Suprapubic skin (tissue), 4 donors: ENCODE measurements at regions not wholly inside any gene's neighbourhood (a gene's known extent, or its start where the extent isn't known, plus 50 kb on each side); places are given as distances from the start of the nearest gene placed in this dataset.

ENCODE experiments used
- CTCF ChIP-seq, 2 donors: fragments of 200-600 bp in 1 of 2; fragments of 450-650 bp in 1 of 2; sonication (generic) in 1 of 2; IDR thresholded peaks; one replicate each; pipeline ENCODE4 v1.5.1; 2016 to 2019; ENCODE audit warnings: antibody characterized with exemption in 2 of 2, mild to moderate bottlenecking in 1 of 2, moderate library complexity in 1 of 2
- EP300 ChIP-seq: sonication (generic); formaldehyde crosslinking; IDR thresholded peaks from one replicate; pipeline ENCODE4 v1.6.1; 2017; ENCODE audit warnings: antibody characterized with exemption
- POLR2A ChIP-seq, 2 donors: fragments of 450-650 bp; IDR thresholded peaks; one replicate each; pipeline ENCODE4 v1.6.1; 2017; ENCODE audit warnings: antibody characterized with exemption in 2 of 2, mild to moderate bottlenecking in 2 of 2, moderate library complexity in 2 of 2
- POLR2AphosphoS5 ChIP-seq, 3 donors: sonication (generic); formaldehyde crosslinking; IDR thresholded peaks; one replicate each; pipeline ENCODE4 v1.6.1; 2017; ENCODE audit warnings: antibody characterized with exemption in 3 of 3

GRCh38 chr15:26460165-26460564, 312.7 kb downstream of the GABRB3 start:
- TF ChIP-seq POLR2A (IDR thresholded peaks at IDR 0.05) (no peak), CTCF (IDR thresholded peaks at IDR 0.05) (no peak), POLR2AphosphoS5 (IDR thresholded peaks at IDR 0.05) (no peak), EP300 (no peak)
